ENCODE measurements at regions not wholly inside any gene's neighbourhood (a gene's known extent, or its start where the extent isn't known, plus 50 kb on each side); places are given as distances from the start of the nearest gene placed in this dataset.
A peak's percentile ranks its signal among the peaks of the same experiment; 100 is the strongest.
"Not testable (repeated sequence)": the region's sequence is repeated elsewhere in the genome, so short reads cannot be mapped to it uniquely, and the experiment has no call there.

DNA sequence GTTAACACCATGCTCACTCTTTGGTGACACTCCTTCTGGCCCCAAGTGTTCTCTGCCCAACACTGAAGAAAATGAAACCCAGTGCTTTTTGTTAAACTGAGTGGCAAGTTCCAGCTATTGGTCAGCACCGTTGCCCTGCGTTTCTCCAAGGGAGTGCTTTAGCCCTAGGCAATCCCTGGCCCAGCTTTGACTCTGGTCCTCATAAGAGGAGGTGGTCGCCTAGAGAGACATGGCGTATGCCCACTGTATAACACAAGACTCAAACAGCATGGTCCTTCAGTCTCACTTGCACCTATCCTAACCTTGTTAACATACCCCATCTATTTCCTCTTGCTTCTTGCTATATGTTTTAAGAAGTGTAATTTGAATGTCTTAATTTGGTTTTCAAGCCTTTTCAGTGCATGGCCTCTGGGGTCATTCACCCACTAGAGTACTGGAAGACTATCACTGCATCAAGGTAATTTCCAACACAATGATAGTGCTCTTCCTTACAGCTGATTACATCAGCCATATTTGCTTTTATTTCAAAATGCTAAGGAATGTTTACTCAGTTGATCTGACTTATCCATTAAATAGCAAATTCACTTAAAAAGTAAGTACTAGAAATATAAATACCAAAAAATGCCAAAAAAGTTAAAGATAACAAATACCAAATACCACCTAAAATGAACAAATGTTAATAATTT, 190.5 kb upstream of the SOX21 start:
- no peak for DNase-seq

DNA sequence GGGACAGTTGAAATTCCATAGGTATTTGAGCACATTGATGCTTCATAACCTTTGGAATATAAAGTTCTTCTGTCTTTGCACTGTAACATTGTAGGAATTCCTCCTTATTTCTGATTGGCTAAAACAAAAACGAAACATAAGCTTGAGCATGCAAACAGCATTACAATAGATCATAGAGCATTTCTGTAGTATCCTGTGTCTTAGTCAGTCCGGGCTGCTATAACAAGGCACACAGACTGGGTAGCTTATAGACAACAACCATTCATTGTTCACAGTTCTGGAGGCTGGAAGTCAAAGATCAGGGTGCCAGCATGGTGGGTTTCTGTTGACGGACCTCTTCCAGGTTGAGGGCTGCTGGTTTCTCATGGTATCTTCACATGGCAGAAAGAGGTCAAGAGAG, 188.7 kb upstream of the SOX21 start:
- no peak for DNase-seq

DNA sequence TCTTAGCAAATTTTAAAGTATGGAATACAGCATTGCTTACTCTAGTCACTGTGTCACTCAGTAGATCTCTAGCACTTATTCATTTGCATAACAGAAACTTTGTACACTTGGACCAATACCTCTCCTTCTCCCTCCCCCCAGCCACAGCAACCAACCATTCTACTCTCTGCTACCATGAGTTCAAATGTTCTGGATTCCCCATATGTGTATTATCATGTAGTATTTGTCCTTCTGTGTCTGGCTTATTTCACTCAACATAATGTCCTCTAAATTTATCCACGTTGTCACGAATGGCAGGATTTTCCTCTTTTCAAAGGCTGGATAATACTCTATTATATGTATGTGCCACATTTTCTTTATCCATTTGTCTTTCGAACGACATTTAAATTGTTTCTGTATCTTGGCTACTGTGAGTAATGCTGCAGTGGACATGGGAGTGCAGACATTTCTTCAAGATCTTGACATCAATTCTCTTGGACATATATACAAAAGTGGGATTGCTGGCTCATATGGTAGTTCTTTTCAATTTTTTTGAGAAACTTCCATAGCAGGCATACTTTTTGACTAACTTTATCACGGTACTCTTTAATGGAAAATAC, 184.5 kb upstream of the SOX21 start:
- DNase-seq, result no peak

DNA sequence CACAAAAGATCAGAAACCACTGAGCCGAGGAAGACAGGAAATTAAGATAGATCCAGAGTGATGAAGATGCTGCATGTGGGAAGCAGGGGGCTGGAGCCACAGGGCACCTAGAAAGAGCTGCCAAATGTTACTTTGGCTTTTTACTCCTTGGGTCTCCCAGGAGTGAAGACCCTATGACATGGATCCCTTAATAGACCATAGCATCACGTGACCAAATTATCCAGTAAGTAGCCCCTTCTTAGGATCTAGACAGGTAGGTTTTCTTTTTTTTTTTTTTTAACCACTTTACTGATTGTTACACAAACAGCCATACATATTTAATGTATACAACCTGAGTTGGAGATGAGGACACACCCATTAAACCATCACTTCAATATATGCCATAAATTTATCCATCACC, 183.9 kb upstream of the SOX21 start:
- DNase-seq, result no peak

DNA sequence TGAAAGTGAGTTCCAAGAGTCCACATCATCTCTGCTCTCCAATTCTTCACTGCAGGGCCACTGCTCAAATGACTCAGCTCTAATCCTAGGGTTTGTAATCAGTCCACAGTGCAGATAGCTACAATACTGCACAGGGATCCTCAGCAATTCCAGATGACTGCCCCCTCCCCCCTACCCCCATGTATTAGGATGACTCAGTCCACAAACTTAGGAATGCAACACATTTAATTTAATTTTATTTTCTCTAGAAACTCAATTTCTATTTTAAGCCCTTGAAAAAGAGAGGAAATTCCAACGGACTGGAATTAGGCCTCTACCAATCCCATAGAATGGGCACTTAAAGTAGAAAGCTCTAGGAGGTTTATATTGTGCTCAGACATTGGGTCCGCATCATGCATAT, 173.8 kb upstream of the SOX21 start:
- DNase-seq, result no peak

DNA sequence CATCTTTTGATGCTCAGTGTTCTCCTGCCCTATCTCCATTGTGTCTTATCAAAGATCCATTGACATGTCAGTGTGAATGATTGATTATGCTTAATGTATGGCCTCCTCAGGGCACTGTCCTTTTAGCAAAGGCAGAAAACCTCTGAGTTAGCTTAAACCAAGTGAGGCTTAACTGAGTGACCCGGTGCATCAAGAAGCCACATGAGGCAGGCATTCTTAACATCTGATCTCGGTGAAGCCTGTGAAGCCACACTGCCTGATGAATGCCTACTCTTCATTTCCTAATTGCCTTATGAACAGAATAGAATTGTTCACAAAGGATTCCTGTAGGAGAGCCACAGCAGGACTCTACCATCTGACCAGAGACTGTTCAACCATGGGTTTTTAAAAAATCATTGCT, 168.1 kb upstream of the SOX21 start:
- DNase-seq, result no peak

DNA sequence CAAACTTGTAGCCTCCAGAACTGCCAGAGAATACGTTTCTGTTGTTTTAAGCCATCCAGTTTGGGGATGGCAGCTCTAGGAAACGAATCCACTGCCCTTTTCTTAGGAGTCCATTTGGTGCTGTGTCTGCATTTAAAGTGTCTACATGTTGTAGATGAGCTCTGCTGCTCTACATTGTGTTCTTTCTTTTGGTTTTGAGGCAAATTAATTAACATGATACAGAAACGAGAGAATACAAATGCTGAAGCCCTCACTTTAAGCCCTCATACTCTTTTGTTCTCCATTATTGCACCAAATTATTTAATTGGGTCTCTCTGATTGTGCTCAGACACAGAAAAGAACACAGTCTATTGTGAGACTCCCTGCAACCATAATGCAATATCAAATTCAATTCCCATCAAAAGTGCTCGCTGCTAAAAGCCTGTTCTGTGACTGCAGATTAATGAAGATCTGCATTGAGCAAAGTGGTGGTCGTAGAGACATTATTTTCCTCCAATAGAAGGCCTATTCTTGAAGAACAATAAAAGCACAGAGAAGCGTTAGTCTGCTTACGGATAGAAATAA, 166.3 kb upstream of the SOX21 start:
- no peak for DNase-seq

DNA sequence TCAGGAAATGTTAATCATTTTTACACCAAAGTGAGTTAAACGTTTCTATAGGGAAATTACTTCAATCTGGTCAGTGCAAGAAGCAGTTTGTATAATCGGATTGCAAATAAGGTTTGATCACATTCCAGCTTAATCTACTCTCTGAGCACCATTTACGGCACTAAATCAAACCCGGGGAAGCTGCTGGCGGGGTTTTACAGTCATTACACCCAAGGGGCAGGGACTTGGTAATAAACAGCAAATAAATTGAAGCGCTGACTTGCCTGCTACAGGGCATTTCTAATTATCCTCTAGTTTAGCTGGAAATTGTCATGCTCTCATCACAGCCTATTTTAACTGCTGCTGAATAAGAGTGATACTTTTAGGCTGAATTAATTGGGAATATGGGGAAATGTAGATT, 152.1 kb upstream of the SOX21 start:
- no peak for DNase-seq

DNA sequence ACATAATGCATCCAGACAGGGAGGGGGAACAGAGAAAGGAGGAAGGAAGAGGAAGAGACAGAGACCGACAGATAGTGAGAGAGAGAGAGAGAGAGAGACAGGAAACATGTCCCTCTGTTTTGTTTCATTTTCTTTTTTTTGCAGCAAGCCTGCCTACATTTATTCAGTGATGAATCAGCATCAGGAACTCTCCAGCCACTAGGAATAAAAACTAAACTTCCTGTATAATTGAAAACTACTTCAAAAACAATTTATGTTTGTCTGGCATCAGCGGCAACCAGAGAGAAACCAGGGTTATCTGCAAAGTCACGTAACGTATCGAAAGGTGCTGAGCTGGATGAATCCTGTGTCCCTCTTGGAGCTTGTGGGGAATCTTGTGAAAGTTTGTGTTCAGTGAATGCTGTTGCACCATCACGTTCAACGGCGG, 148.6 kb upstream of the SOX21 start:
- DNase-seq, result no peak

DNA sequence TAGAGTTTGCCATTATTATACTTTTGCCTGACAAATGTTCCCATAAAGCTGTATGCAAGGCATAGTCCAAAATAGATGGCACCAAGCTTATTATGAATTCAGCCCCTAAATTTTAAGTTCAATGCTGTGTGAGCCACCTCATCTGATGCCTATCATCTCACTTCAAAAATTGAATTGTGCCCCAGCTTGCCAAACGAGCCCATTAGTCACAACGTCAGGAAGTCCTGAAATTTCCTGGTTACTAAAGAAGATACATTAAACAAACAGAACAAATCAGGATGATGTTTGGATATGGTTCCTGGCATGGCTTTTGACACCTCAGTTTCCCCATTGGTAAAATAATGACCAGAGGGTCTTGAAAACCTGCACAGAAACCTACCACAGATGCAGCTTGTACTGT, 147.5 kb upstream of the SOX21 start:
- DNase-seq, result no peak

DNA sequence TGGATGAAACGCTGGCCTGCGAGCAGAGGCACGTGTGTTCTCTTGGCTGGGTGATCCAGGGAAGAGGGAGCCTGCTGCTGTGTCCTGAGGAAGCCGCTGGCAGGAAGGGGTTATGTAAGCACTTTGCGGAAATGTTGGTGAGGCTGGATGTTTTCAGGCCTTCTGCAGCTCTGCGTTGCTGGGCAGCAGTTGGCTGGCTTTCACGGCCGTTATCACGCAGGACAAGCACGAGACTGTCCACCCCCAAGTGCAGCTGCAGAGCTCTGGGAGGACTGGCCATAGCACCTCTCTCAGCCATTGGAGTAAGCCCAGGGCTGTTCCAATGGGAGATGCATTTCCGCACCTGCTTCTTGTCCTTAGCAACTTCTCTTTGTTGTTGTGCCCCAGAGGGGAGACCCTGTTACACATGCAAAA, 146.9 kb upstream of the SOX21 start:
- DNase-seq, result peak; percentile 66

DNA sequence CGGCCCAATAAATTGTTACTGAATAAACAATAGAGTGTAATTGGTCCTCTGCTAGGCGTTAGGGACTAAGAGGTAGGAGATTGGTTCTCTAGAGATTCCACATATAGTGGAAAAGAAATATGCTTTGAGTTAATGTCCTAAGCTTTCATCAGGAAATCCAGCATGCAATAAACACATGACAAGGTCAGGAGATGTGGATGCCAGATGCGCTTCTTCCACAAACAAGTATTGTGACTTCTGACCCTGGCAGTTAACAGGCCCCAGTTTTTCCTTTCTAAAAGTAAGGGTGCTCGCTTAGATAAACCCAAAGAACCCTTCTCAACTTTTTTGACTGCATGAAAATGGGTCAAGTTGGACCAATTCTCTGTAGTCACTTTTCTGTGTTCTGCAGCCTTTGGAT, 146.5 kb upstream of the SOX21 start:
- no peak for DNase-seq

DNA sequence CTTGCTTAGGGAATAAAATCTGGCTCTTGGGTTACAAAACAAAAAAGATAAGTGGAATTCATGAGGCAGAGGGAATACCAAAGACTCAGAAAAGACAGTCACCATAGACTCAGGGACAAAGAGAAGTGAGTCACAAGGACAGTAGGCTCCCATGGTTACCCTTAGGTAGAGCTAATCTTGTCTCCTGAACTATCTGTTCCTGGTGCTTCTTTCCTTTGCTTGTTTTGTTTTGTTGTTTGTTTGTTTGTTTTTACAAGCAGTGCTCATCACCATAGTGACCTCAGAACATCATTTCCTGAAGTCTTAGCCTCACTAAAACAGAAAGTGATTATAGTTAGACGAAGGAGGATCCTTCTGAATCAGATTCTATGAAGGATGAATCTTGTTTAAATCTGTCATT, 142.3 kb upstream of the SOX21 start:
- DNase-seq, result no peak

DNA sequence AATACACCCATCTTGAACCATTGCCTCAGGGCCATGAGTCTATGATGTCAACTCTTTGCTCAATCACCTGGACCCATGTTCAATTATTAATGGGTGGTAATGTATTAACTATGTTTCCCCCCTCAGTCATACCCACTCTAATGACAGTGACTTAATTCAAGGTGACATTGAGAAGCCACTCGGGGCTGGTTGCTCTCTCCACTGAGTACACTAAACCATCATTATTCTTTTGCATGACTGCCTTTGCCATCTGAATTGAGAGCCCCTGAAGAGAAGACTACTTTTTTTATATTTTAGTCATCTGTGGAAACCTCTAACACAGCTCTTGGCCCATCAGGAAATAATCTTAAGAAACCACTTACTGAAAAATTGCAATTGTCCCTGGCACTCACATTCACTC, 139.2 kb upstream of the SOX21 start:
- no peak for DNase-seq

DNA sequence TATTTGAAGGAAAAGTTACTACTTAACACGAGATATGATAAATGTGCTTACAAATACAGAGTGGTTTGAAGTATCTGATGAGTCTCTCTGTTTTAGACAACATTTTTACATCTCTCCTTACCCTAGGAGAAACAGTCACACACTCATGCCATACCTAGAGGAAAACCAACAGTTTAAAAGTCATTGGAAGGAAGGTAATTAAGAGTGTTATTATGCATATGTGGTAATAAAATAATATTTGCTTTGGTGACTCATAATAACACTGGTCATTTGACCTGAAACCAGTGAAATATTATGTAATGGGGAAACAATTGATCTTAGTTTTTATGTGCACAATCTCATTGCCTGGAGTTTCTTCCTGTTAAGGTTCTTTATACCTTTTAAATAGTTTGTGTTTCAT, 136.9 kb upstream of the SOX21 start:
- no peak for DNase-seq

DNA sequence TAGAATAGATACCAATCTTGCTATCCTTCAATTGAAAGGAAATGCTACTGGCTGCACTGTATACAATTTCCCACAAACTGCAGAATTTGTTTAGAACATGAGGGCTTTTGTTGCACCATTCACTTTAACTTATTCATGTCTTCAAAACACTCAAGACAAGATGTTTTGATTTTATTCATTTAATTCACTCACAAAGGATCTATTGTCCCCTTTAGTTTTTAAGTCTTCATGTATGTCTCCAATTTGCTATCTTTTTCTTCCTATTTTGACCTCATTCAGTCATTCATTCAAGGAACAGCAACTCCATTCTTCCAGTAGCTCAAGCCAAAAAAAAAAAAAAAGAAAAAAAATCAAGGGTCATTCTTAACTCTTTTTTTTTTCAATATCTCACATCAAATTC, 130.6 kb upstream of the SOX21 start:
- no peak for DNase-seq

DNA sequence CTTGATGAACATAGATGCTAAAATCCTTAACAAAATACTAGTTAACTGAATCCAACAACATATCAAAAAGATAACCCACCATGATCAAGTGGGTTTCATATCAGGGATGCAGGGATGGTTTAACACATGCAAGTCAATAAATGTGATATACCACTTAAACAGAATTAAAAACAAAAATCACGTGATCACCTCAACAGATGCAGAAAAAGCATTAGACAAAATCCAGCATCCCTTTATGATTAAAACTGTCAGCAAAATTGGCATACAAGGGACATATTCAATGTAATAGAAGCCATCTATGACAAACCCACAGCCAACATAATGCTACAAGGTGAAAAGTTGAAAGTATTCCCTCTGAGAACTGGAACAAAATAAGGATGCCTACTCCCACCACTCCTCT, 124.7 kb upstream of the SOX21 start:
- not testable (repeated sequence) for DNase-seq

DNA sequence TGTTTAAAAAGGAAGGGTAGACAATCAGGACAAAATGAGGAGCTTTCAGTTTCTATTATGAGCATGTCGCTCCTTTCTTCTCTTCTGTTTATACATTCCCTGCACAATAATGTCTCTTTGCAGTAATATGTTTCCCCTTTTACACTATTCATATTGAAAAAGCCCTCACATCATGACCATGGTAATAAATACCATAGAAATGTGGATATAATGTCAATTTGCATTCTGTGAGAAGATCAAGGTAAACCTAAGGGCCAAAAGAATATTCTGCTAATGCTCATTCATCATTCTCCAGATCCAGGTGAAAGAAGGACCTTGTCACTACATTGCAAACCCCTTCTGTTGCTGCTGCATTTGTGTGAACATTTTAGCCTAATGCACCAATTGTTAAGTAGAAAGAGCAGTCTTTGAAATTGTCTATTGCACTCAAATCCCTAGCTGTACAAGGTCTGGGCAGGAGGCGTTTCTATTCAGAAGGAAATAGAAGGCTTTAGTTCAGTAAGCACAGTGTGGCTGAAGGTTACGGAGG, 117.6 kb upstream of the SOX21 start:
- no peak for DNase-seq

DNA sequence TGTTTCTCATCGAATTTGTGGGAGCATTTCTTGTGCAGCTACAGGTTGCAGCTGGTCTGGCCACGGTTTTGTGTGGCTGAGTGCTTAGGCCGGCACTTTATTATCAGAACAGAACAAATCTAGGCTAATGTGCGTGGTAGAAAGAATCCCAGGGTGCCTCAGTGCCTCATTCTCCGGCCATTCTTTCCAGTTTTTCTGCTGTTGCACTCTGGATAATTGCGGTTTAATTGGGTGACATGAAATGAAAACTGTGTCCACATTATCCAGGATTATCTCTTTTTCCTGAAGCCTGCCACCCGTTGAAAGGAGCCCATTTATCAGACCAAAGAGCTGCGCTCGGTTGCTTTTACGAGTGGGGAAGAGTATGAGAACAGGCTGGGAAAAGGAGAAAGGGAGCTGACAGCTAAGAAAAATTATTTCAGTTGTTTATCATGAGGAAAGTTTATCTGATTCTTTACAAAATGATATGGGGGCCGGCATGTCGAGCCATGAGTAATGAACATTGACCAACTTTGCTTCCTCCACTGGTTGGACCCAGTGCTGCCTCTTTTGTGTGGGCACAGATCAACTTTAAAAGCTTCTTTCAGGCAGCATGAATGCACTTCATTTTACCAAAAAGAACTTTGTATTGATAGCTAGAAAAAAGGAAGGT, 117.0 kb upstream of the SOX21 start:
- no peak for DNase-seq

DNA sequence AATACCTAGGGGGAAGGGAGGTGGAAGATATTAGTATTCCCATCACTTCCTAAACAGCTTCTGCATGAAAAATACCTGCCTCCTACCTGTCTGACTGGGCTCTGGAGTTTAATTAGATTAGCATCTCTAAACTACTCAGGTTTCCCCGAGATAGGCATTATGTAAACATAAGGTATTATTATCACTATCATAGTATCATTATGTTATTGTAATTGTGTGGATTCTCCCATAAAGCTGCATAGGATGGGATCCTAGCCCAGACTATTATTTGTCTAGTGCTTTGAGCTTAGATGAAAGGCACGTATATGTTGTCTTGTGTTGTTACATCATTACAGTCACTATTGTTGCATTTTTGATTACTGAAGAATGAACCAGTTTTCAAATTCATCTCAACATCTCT, 115.2 kb upstream of the SOX21 start:
- DNase-seq, result no peak

DNA sequence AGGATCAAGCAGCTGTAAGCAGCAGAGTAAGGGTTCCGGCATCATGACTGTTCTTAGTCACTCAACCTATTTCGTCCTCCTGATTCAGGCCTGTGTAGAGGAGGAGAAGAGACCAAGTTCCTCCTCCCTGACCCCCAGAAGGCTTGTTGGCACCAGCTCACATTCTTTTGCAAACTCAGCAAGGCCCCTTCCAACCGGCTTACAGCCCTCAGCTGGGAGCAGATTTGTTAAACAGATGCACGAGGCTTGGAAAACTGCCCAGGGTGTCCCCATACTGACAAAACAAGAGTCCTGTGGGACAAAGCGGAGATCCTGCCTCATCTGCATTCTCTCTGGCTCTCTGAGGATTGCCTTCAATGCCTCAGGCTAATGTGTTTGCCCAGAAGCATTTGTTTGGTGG, 113.2 kb upstream of the SOX21 start:
- peak; percentile 70 for DNase-seq

DNA sequence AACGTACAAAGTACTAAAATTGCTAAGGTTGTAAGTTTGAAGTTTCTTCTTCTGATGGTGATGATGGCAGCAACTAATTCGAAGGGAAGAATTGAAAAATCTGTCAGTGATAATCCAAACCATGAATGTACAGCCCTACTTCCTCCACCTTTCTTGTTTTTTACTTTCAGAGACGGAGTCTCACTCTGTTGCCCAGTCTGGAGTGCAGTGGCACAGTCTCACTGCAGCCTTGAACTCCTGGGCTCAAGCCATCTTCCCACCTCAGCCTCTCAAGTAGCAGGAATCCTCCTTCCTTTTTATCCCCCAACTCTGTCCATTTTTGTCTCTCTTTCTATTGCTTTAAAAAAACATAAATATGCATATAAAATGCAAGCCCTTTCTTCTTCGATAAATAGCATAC, 112.3 kb upstream of the SOX21 start:
- no peak for DNase-seq

DNA sequence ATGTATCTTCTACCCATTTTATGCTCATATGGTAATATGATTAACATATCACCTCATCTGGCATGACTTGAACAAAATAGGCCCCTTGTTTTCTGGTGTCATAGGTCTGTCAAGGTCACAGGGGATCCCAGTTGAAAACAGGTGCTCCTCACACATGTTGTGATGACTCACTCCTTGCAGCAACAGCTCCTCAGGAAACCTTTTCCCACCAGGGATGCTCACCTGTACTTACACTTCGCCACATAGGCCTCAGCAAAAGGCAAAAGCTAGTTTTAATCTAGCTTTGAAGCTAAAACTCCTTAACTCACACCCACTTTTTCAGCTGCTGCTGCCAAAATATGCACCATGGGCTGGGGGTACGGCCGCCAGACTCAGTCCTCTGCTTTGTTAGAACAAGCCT, 110.0 kb upstream of the SOX21 start:
- no peak for DNase-seq

DNA sequence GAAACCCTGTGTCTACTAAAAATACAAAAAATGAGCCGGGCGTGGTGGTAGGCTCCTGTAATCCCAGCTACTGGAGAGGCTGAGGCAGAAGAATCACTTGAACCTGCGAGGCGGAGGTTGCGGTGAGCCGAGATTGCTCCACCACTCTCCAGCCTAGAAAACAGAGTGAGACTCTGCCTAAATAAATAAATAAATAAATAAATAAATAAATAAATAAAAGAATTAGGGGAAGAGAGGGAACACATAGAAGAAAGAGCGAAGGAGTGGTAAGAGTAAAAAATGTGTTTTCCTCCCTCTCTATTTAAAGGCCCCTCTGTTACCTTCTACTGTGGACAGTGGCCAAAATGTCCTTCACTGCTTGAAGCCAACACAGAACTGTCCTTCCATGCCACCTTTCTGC, 103.9 kb upstream of the SOX21 start:
- no peak for DNase-seq
